OCI-LY1 (cell line): ENCODE measurements at regions not wholly inside any gene's neighbourhood (a gene's known extent, or its start where the extent isn't known, plus 50 kb on each side); places are given as distances from the start of the nearest gene placed in this dataset.

Experiments used
- H2AFZ ChIP-seq: fragments of 200-600 bp; sonication (generic), shearing (Covaris generic); 2 replicates; pipeline ENCODE4 v1.6.0; 2014; ENCODE audit warnings: antibody characterized with exemption, mild to moderate bottlenecking, low read length
- H3F3A ChIP-seq: fragments of 200-600 bp; sonication (generic), shearing (Covaris generic); 2 replicates; pipeline ENCODE4 v1.6.0; 2014; ENCODE audit warnings: mild to moderate bottlenecking, antibody characterized with exemption, low read length, moderate library complexity; ENCODE audit not compliant: insufficient read depth
- H3K27ac ChIP-seq: fragments of 200-600 bp; sonication (generic); 2 replicates; pipeline ENCODE4 v1.5.1; 2014; ENCODE audit warnings: low read length, mixed run types, mild to moderate bottlenecking, low read depth; ENCODE audit not compliant: poor library complexity, severe bottlenecking
- H3K27me3 ChIP-seq: fragments of 200-600 bp; sonication (generic); 2 replicates; pipeline ENCODE4 v1.6.0; 2014; ENCODE audit warnings: antibody characterized with exemption, mild to moderate bottlenecking, low read length, moderate library complexity; ENCODE audit not compliant: insufficient read depth
- H3K36me3 ChIP-seq: fragments of 200-600 bp; sonication (generic); 2 replicates; pipeline ENCODE4 v1.6.1; 2014; ENCODE audit warnings: mild to moderate bottlenecking, antibody characterized with exemption, low read length, moderate library complexity, mixed read lengths; ENCODE audit not compliant: insufficient read depth
- H3K4me1 ChIP-seq: fragments of 200-600 bp; sonication (generic); 2 replicates; pipeline ENCODE4 v1.5.1; 2014; ENCODE audit warnings: mild to moderate bottlenecking, low read length, moderate library complexity; ENCODE audit not compliant: insufficient read depth, severe bottlenecking
- H3K4me2 ChIP-seq: fragments of 200-600 bp; sonication (generic), shearing (Covaris generic); 2 replicates; pipeline ENCODE4 v1.6.1; 2014; ENCODE audit warnings: low read length
- H3K4me3 ChIP-seq: fragments of 200-600 bp; sonication (generic); 2 replicates; pipeline ENCODE4 v1.5.1; 2014; ENCODE audit warnings: low read length, low read depth, mild to moderate bottlenecking, mixed read lengths; ENCODE audit not compliant: poor library complexity, severe bottlenecking
- H3K79me2 ChIP-seq: fragments of 200-600 bp; shearing (Covaris generic); 2 replicates; pipeline ENCODE4 v1.6.1; 2016; ENCODE audit warnings: mixed run types, low read length, mixed read lengths; ENCODE audit not compliant: insufficient read depth
- H3K9ac ChIP-seq: fragments of 200-600 bp; sonication (generic), shearing (Covaris generic); 2 replicates; pipeline ENCODE4 v1.6.1; 2014; ENCODE audit warnings: mild to moderate bottlenecking, low read length, mixed read lengths
- H3K9me2 ChIP-seq: fragments of 200-600 bp; sonication (generic), shearing (Covaris generic); 2 replicates; pipeline ENCODE4 v1.6.1; 2014; ENCODE audit warnings: low read depth, mild to moderate bottlenecking, low read length, mixed read lengths
- H3K9me3 ChIP-seq: fragments of 200-600 bp; shearing (Covaris generic); 2 replicates; pipeline ENCODE4 v1.6.1; 2014; ENCODE audit warnings: low read length, mixed read lengths
- H4K20me1 ChIP-seq: fragments of 200-600 bp; sonication (generic), shearing (Covaris generic); 2 replicates; pipeline ENCODE4 v1.6.0; 2016; ENCODE audit warnings: mild to moderate bottlenecking, low read length; ENCODE audit not compliant: insufficient read depth
- EZH2 ChIP-seq: fragments of 200-600 bp; sonication (generic), shearing (Covaris generic); IDR thresholded peaks from 2 replicates; pipeline ENCODE4 v1.8.0; 2017; ENCODE audit warnings: borderline replicate concordance, mixed run types, mild to moderate bottlenecking, antibody characterized with exemption, low read length, moderate library complexity, mixed read lengths
- TF ChIP-seq, protein P1 (sequence below): fragments of 200-600 bp; sonication (generic), shearing (Covaris generic); IDR thresholded peaks from 2 replicates; pipeline ENCODE4 v1.5.1; 2017; ENCODE audit warnings: mild to moderate bottlenecking, antibody characterized with exemption, low read length, moderate library complexity, mixed read lengths

DNA sequence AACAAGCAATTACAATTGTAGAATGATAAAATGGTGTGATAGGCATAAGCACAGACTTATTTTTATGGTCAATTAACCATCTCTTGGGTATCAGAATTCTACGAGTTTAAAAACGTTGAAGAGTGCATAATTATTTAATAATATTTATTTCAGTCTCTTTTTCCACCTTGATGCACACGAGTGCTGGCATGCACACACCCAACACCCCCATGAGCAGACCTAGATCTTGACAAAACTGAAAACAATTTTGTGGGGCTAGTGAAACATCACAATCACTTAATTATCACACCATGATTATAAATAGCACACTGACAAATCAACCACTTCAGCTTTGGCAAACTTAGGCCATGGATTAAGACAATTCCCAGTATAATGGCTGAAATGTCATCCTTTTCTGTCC lies 61.0 kb upstream of the RFC3 start:
- Histone ChIP-seq H3K4me1 (peaks cover 28% of the 10 kb centered on the region), H3K27ac (peak overlapping the region; percentile 82), H3F3A (no peaks in the 10 kb centered on the region), H3K9me3 (no peaks in the 10 kb centered on the region), H4K20me1 (no peaks in the 10 kb centered on the region), H2AFZ (no peak overlapping the region), H3K4me3 (no peak overlapping the region), H3K9me2 (no peaks in the 10 kb centered on the region), H3K4me2 (no peak overlapping the region), H3K79me2 (no peaks in the 10 kb centered on the region), H3K27me3 (no peaks in the 10 kb centered on the region), H3K9ac (no peak overlapping the region), H3K36me3 (no peaks in the 10 kb centered on the region)
- TF ChIP-seq, protein P1, sequence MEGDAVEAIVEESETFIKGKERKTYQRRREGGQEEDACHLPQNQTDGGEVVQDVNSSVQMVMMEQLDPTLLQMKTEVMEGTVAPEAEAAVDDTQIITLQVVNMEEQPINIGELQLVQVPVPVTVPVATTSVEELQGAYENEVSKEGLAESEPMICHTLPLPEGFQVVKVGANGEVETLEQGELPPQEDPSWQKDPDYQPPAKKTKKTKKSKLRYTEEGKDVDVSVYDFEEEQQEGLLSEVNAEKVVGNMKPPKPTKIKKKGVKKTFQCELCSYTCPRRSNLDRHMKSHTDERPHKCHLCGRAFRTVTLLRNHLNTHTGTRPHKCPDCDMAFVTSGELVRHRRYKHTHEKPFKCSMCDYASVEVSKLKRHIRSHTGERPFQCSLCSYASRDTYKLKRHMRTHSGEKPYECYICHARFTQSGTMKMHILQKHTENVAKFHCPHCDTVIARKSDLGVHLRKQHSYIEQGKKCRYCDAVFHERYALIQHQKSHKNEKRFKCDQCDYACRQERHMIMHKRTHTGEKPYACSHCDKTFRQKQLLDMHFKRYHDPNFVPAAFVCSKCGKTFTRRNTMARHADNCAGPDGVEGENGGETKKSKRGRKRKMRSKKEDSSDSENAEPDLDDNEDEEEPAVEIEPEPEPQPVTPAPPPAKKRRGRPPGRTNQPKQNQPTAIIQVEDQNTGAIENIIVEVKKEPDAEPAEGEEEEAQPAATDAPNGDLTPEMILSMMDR = no peak
- no peak for TF ChIP-seq EZH2

DNA sequence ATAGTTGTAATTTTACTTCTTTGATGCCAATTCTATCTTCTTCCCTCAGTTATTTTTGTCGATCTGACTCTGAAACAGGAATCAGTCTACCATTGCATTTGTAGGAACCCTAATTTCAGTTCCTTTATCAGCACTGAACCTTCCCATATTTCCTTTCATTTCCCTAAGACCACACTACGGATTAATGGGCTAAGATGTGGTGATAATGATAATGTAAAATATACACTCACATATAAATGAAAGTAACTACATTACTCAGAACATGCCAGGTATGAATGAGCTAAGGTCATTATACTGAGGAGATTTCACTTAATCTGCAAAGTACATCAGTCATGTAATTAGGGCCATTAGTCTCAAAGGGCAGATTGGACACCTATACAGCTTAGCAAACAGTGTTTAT lies 60.2 kb upstream of the RFC3 start:
- Histone ChIP-seq H3K4me3 (no peak overlapping the region), H3K9ac (peak overlapping the region; percentile 46), H3K4me2 (peak overlapping the region; percentile 35)

DNA sequence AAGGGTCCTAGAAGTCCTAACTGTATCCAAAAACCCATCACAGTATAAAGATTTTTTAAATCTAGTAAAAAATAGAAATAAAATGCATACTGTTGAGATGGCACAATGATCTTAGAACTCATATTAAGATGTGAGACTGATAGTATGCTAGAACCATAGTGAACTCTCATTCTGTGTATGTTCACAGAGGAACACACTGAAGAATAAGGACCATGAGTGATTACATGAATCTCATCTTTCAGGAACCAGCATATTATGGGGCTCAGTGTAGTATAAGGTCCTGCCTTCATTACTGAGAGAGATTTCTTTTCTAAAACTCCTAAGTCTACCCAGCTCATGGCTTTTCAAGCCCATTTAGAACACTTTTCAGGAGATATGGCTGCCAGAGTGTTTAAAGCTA lies 59.8 kb upstream of the RFC3 start:
- H3K9me2 ChIP-seq = no peaks in the 10 kb centered on the region
- H4K20me1 ChIP-seq = no peaks in the 10 kb centered on the region
- H2AFZ ChIP-seq = peak overlapping the region; percentile 63; the same call in 1 of the 2 replicates
- H3K36me3 ChIP-seq = no peaks in the 10 kb centered on the region
- H3F3A ChIP-seq = no peaks in the 10 kb centered on the region
- H3K79me2 ChIP-seq = no peaks in the 10 kb centered on the region
- H3K4me3 ChIP-seq = no peak overlapping the region
- peaks cover 36% of the 10 kb centered on the region for H3K4me1 ChIP-seq
- H3K27me3 ChIP-seq = no peaks in the 10 kb centered on the region
- H3K9me3 ChIP-seq = no peaks in the 10 kb centered on the region
- TF ChIP-seq, protein P1 = no peak
- TF ChIP-seq EZH2 = no peak
- peak overlapping the region; percentile 82 for H3K27ac ChIP-seq
- peak overlapping the region; percentile 46 for H3K9ac ChIP-seq
- peak overlapping the region; percentile 35 for H3K4me2 ChIP-seq

More for the DNA sequence above, 60.2 kb upstream of the RFC3 start:
- Histone ChIP-seq H3K27ac (peak overlapping the region; percentile 82), H3F3A (no peaks in the 10 kb centered on the region), H3K9me3 (no peaks in the 10 kb centered on the region), H3K36me3 (no peaks in the 10 kb centered on the region), H3K9me2 (no peaks in the 10 kb centered on the region), H3K79me2 (no peaks in the 10 kb centered on the region), H3K27me3 (no peaks in the 10 kb centered on the region), H3K4me1 (peaks cover 32% of the 10 kb centered on the region), H4K20me1 (no peaks in the 10 kb centered on the region), H2AFZ (peak overlapping the region; percentile 63; the same call in 1 of the 2 replicates)
- no peak for TF ChIP-seq EZH2
- TF ChIP-seq, protein P1 = no peak
